GM18505 (cell line): ENCODE measurements at regions not wholly inside any gene's neighbourhood (a gene's known extent, or its start where the extent isn't known, plus 50 kb on each side); places are given as distances from the start of the nearest gene placed in this dataset.

Source experiments
- ATAC-seq: cut with Tn5 transposase; IDR thresholded peaks from one replicate; pipeline ENCODE4 v1.9.1; 2021; ENCODE audit not compliant: unreplicated experiment
- POLR2A ChIP-seq: IDR thresholded peaks from 4 replicates; pipeline ENCODE4 v1.6.1; 2011; ENCODE audit warnings: borderline replicate concordance; ENCODE audit not compliant: insufficient read depth, insufficient read length; ENCODE audit errors: extremely low read depth

- no peak for TF ChIP-seq POLR2A
Observed at GRCh38 chr10:131694168-131694780, 206.5 kb upstream of the PPP2R2D start.

GRCh38 chr10:131694781-131695495 lies 205.9 kb upstream of the PPP2R2D start:
- no peak for TF ChIP-seq POLR2A
- no peak for ATAC-seq

More at GRCh38 chr10:131694168-131694780, 206.5 kb upstream of the PPP2R2D start:
- ATAC-seq = no peak

GRCh38 chr10:131695496-131696165 lies 205.2 kb upstream of the PPP2R2D start:
- TF ChIP-seq POLR2A = no peak

GRCh38 chr10:131697476-131698128 lies 203.2 kb upstream of the PPP2R2D start:
- TF ChIP-seq POLR2A = no peak
- ATAC-seq = no peak

More at GRCh38 chr10:131695496-131696165, 205.2 kb upstream of the PPP2R2D start:
- ATAC-seq = no peak

GRCh38 chr10:131698232-131698631 lies 202.6 kb upstream of the PPP2R2D start:
- TF ChIP-seq POLR2A = no peak
- ATAC-seq = no peak

- no peak for TF ChIP-seq POLR2A
- no peak for ATAC-seq
Observed at GRCh38 chr10:131698986-131699385, 201.8 kb upstream of the PPP2R2D start.

- TF ChIP-seq POLR2A = no peak
- no peak for ATAC-seq
Observed at GRCh38 chr10:131700032-131700431, 200.8 kb upstream of the PPP2R2D start.

GRCh38 chr10:131700506-131700905 lies 200.3 kb upstream of the PPP2R2D start:
- TF ChIP-seq POLR2A = no peak

GRCh38 chr10:131701131-131701947 lies 199.5 kb upstream of the PPP2R2D start:
- no peak for TF ChIP-seq POLR2A
- ATAC-seq = no peak

More at GRCh38 chr10:131700506-131700905, 200.3 kb upstream of the PPP2R2D start:
- ATAC-seq = no peak

GRCh38 chr10:131702531-131703356 lies 198.1 kb upstream of the PPP2R2D start:
- ATAC-seq = no peak
- TF ChIP-seq POLR2A = no peak

GRCh38 chr10:131703541-131703940 lies 197.3 kb upstream of the PPP2R2D start:
- no peak for TF ChIP-seq POLR2A
- ATAC-seq = no peak

GRCh38 chr10:131703941-131704340 lies 196.9 kb upstream of the PPP2R2D start:
- ATAC-seq = no peak

More at GRCh38 chr10:131703941-131704340, 196.9 kb upstream of the PPP2R2D start:
- TF ChIP-seq POLR2A = no peak
